ENCODE measurements at regions not wholly inside any gene's neighbourhood (a gene's known extent, or its start where the extent isn't known, plus 50 kb on each side); places are given as distances from the start of the nearest gene placed in this dataset.

- ATAC-seq = no peak
- TF ChIP-seq CREB5 (CRISPR knock-in tag; IDR thresholded peaks at IDR 0.05; ENCODE audit: low read depth) = no peak
- no peak for TF ChIP-seq ZNF565 (CRISPR knock-in tag; conservative IDR thresholded peaks at IDR 0.05; ENCODE audit: low read depth)
- TF ChIP-seq ISL1 (CRISPR knock-in tag; IDR thresholded peaks at IDR 0.05) = no peak
- TF ChIP-seq OSR1 (CRISPR knock-in tag; IDR thresholded peaks at IDR 0.05) = no peak
- no peak for TF ChIP-seq CSDC2 (CRISPR knock-in tag; IDR thresholded peaks at IDR 0.05)
- no peak for TF ChIP-seq RARB (CRISPR knock-in tag; IDR thresholded peaks at IDR 0.05)
- no peak for TF ChIP-seq TOX (CRISPR knock-in tag; IDR thresholded peaks at IDR 0.05; ENCODE audit: borderline replicate concordance)
- TF ChIP-seq TCF4 (CRISPR knock-in tag; IDR thresholded peaks at IDR 0.05; ENCODE audit: borderline replicate concordance) = no peak
Measured at GRCh38 chr7:153097511-153098201, 338.1 kb downstream of the ACTR3B start.

- ATAC-seq = no peak
- no peak for TF ChIP-seq GLIS3 (CRISPR knock-in tag; IDR thresholded peaks at IDR 0.05)
- TF ChIP-seq ZNF8 (CRISPR knock-in tag; IDR thresholded peaks at IDR 0.05) = no peak
- TF ChIP-seq CREB5 (CRISPR knock-in tag; IDR thresholded peaks at IDR 0.05; ENCODE audit: low read depth) = no peak
- TF ChIP-seq PPARA (CRISPR knock-in tag; IDR thresholded peaks at IDR 0.05; ENCODE audit: borderline replicate concordance) = no peak
- no peak for TF ChIP-seq BACH2 (CRISPR knock-in tag; IDR thresholded peaks at IDR 0.05; ENCODE audit: borderline replicate concordance)
- no peak for TF ChIP-seq SNAI2 (CRISPR knock-in tag; IDR thresholded peaks at IDR 0.05)
- TF ChIP-seq OSR1 (CRISPR knock-in tag; IDR thresholded peaks at IDR 0.05) = no peak
- no peak for TF ChIP-seq PATZ1 (CRISPR knock-in tag; IDR thresholded peaks at IDR 0.05; ENCODE audit: borderline replicate concordance)
- TF ChIP-seq ZFP3 (CRISPR knock-in tag; IDR thresholded peaks at IDR 0.05) = no peak
- no peak for TF ChIP-seq ZC3H10 (CRISPR knock-in tag; IDR thresholded peaks at IDR 0.05)
- no peak for TF ChIP-seq ESRRG (CRISPR knock-in tag; IDR thresholded peaks at IDR 0.05)
- no peak for TF ChIP-seq ARNTL (CRISPR knock-in tag; IDR thresholded peaks at IDR 0.05; ENCODE audit: borderline replicate concordance, low read depth)
- no peak for TF ChIP-seq TOX (CRISPR knock-in tag; IDR thresholded peaks at IDR 0.05; ENCODE audit: borderline replicate concordance)
- no peak for TF ChIP-seq ZFP30 (CRISPR knock-in tag; IDR thresholded peaks at IDR 0.05)
Measured at GRCh38 chr7:153099235-153099634, 339.7 kb downstream of the ACTR3B start.

GRCh38 chr7:153100691-153101237 lies 341.2 kb downstream of the ACTR3B start:
- ATAC-seq = no peak
- no peak for TF ChIP-seq BACH2 (CRISPR knock-in tag; IDR thresholded peaks at IDR 0.05; ENCODE audit: borderline replicate concordance)
- no peak for TF ChIP-seq ZNF70 (CRISPR knock-in tag; IDR thresholded peaks at IDR 0.05)
- no peak for TF ChIP-seq TSHZ2 (CRISPR knock-in tag; IDR thresholded peaks at IDR 0.05)
- TF ChIP-seq GLIS3 (CRISPR knock-in tag; IDR thresholded peaks at IDR 0.05) = no peak
- no peak for TF ChIP-seq ZNF565 (CRISPR knock-in tag; conservative IDR thresholded peaks at IDR 0.05; ENCODE audit: low read depth)
- TF ChIP-seq TOX (CRISPR knock-in tag; IDR thresholded peaks at IDR 0.05; ENCODE audit: borderline replicate concordance) = no peak
- TF ChIP-seq TCF4 (CRISPR knock-in tag; IDR thresholded peaks at IDR 0.05; ENCODE audit: borderline replicate concordance) = no peak
- TF ChIP-seq ZFP30 (CRISPR knock-in tag; IDR thresholded peaks at IDR 0.05) = no peak

Data from SK-N-SH treated with all-trans-retinoic acid at 6 μM for 48 hours (cell line).